ENCODE measurements at regions not wholly inside any gene's neighbourhood (a gene's known extent, or its start where the extent isn't known, plus 50 kb on each side); places are given as distances from the start of the nearest gene placed in this dataset.
"Not testable (repeated sequence)": the region's sequence is repeated elsewhere in the genome, so short reads cannot be mapped to it uniquely, and the experiment has no call there.

- no peaks in the 10 kb centered on the region for H3K36me3 ChIP-seq
- intact Hi-C loops (cut with DNase I), result no loop called here
- TF ChIP-seq CTCF (IDR thresholded peaks at IDR 0.05), result no peak
- no peak for TF ChIP-seq POLR2AphosphoS5 (IDR thresholded peaks at IDR 0.05)
- TF ChIP-seq POLR2A (IDR thresholded peaks at IDR 0.05), result no peak
- TF ChIP-seq EP300 (IDR thresholded peaks at IDR 0.05), result no peak
- H3K27me3 ChIP-seq, result no peaks in the 10 kb centered on the region
- no peaks in the 10 kb centered on the region for H3K4me1 ChIP-seq
- no peaks in the 10 kb centered on the region for H3K9me3 ChIP-seq
- DNase-seq, result no peak
- H3K27ac ChIP-seq, result no peak overlapping the region
- no peak overlapping the region for H3K4me3 ChIP-seq
- 84 to 90% methylated on average over 8 of the region's 8 CpGs for WGBS, 2 donors
These were observed 110.8 kb downstream of the GGTLC2 start for GRCh38 chr22:22754961-22755777.

- no peak for DNase-seq
- Histone ChIP-seq H3K36me3 (no peaks in the 10 kb centered on the region), H3K9me3 (no peaks in the 10 kb centered on the region), H3K4me1 (no peaks in the 10 kb centered on the region), H3K4me3 (no peak overlapping the region), H3K27me3 (no peaks in the 10 kb centered on the region), H3K27ac (no peak overlapping the region)
- TF ChIP-seq POLR2AphosphoS5 (IDR thresholded peaks at IDR 0.05) (no peak), EP300 (IDR thresholded peaks at IDR 0.05) (no peak), POLR2A (IDR thresholded peaks at IDR 0.05) (no peak), CTCF (IDR thresholded peaks at IDR 0.05) (no peak)
- intact Hi-C loops (cut with DNase I), result no loop called here
These were observed 111.3 kb downstream of the GGTLC2 start for GRCh38 chr22:22755778-22756100.

- Histone ChIP-seq H3K4me3 (no peak overlapping the region), H3K4me1 (no peaks in the 10 kb centered on the region), H3K9me3 (no peaks in the 10 kb centered on the region), H3K27ac (no peak overlapping the region), H3K27me3 (no peaks in the 10 kb centered on the region), H3K36me3 (no peaks in the 10 kb centered on the region)
- 84 to 89% methylated on average over 3 of the region's 3 CpGs for WGBS, 2 donors
- intact Hi-C loops (cut with DNase I), result no loop called here
- no peak for DNase-seq
- TF ChIP-seq EP300 (IDR thresholded peaks at IDR 0.05) (no peak), POLR2AphosphoS5 (IDR thresholded peaks at IDR 0.05) (no peak), CTCF (IDR thresholded peaks at IDR 0.05) (no peak), POLR2A (IDR thresholded peaks at IDR 0.05) (no peak)
These were observed 111.7 kb downstream of the GGTLC2 start for GRCh38 chr22:22756109-22756508.

GRCh38 chr22:22756551-22757201 is 112.3 kb downstream of the GGTLC2 start:
- DNase-seq; intact Hi-C loops (cut with DNase I); H3K36me3 ChIP-seq; H3K27ac ChIP-seq; H3K9me3 ChIP-seq; H3K4me1 ChIP-seq; H3K4me3 ChIP-seq; H3K27me3 ChIP-seq: not testable (repeated sequence)
- 83 to 91% methylated on average over 3 of the region's 3 CpGs for WGBS, 2 donors

GRCh38 chr22:22758101-22758807 is 113.8 kb downstream of the GGTLC2 start:
- H3K4me3 ChIP-seq; H3K27ac ChIP-seq; H3K36me3 ChIP-seq; intact Hi-C loops (cut with DNase I); DNase-seq; H3K4me1 ChIP-seq; H3K9me3 ChIP-seq; H3K27me3 ChIP-seq: not testable (repeated sequence)
- 60 to 77% methylated on average over 6 of the region's 6 CpGs for WGBS, 2 donors

All from sigmoid colon (tissue), 6 donors.